C4-2B (cell line): ENCODE measurements at regions not wholly inside any gene's neighbourhood (a gene's known extent, or its start where the extent isn't known, plus 50 kb on each side); places are given as distances from the start of the nearest gene placed in this dataset.

Source experiments
- ZFX ChIP-seq: fragments of 450-650 bp; IDR thresholded peaks from 2 replicates; pipeline ENCODE4 v1.6.1; 2017
- TF ChIP-seq, protein P1 (sequence below): fragments of 450-650 bp; conservative IDR thresholded peaks from 2 replicates; pipeline ENCODE4 v1.5.1; 2017; ENCODE audit warnings: mild to moderate bottlenecking

DNA sequence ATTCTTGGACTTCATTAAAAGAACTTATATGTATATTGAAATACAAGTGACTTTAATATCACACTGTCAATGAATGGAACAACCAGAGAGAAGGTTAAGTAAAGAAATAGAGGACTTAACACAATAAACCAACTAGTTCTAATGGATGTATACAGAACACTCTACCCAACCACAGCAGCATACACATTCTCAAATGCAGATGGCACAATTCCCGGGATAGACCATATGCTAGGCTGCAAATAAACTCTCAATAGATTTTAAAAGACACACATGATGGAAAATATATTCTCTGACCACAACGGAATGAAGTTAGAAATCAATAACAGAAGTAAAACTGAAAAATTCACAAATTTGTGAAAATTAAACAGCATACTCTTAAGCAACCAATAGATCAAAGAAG, 214.3 kb upstream of the LINGO1 start:
- TF ChIP-seq, protein P1, sequence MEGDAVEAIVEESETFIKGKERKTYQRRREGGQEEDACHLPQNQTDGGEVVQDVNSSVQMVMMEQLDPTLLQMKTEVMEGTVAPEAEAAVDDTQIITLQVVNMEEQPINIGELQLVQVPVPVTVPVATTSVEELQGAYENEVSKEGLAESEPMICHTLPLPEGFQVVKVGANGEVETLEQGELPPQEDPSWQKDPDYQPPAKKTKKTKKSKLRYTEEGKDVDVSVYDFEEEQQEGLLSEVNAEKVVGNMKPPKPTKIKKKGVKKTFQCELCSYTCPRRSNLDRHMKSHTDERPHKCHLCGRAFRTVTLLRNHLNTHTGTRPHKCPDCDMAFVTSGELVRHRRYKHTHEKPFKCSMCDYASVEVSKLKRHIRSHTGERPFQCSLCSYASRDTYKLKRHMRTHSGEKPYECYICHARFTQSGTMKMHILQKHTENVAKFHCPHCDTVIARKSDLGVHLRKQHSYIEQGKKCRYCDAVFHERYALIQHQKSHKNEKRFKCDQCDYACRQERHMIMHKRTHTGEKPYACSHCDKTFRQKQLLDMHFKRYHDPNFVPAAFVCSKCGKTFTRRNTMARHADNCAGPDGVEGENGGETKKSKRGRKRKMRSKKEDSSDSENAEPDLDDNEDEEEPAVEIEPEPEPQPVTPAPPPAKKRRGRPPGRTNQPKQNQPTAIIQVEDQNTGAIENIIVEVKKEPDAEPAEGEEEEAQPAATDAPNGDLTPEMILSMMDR, result no peak
- no peak for TF ChIP-seq ZFX
